ENCODE measurements at regions not wholly inside any gene's neighbourhood (a gene's known extent, or its start where the extent isn't known, plus 50 kb on each side); places are given as distances from the start of the nearest gene placed in this dataset.

DNA sequence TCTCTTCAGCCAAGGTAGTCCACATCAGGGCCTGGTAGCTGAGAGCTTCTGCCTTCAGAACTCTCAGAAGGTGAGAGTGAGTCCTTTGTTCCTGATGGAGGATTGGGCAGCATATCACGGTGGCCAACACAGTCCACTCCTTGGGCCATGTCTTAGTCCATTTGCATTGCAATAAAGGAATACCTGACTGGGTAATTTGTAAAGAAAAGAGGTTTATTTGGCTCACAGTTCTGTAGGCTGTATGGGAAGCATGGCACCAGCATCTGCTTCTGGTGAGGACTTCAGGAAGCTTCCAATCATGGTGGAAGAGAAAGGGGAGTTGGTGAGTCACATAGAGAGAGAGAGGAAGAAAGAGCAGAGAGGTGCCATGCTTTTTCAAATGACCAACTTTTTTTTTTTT is 98.8 kb downstream of the ADCYAP1 start:
- no peak overlapping the region for H3K4me3 ChIP-seq (ENCODE audit: low read depth, low read length)
- TF ChIP-seq, protein P1, sequence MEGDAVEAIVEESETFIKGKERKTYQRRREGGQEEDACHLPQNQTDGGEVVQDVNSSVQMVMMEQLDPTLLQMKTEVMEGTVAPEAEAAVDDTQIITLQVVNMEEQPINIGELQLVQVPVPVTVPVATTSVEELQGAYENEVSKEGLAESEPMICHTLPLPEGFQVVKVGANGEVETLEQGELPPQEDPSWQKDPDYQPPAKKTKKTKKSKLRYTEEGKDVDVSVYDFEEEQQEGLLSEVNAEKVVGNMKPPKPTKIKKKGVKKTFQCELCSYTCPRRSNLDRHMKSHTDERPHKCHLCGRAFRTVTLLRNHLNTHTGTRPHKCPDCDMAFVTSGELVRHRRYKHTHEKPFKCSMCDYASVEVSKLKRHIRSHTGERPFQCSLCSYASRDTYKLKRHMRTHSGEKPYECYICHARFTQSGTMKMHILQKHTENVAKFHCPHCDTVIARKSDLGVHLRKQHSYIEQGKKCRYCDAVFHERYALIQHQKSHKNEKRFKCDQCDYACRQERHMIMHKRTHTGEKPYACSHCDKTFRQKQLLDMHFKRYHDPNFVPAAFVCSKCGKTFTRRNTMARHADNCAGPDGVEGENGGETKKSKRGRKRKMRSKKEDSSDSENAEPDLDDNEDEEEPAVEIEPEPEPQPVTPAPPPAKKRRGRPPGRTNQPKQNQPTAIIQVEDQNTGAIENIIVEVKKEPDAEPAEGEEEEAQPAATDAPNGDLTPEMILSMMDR (IDR thresholded peaks at IDR 0.05; ENCODE audit: borderline replicate concordance, insufficient read depth, low read depth, low read length) = no peak

DNA sequence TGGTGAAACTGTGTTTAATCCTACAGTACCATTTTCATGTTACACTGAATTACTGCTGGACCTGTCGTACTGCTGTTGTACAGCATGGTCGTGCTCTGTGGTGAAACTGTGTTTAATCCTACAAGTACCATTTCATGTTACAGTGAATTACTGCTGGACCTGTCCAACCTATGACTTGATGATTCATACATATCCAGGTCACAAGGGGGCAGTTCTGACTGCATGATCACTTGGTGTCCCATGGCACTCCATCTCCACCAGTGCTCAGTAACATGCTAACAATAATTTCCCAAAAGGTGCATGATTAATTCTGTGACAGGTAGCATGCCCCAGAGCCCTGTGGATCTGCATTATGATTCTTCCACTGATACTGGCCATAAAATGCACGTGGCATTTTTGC is 101.6 kb downstream of the ADCYAP1 start:
- H3K4me3 ChIP-seq (ENCODE audit: low read depth, low read length) = no peak overlapping the region
- TF ChIP-seq, protein P1 (IDR thresholded peaks at IDR 0.05; ENCODE audit: borderline replicate concordance, insufficient read depth, low read depth, low read length) = no peak

DNA sequence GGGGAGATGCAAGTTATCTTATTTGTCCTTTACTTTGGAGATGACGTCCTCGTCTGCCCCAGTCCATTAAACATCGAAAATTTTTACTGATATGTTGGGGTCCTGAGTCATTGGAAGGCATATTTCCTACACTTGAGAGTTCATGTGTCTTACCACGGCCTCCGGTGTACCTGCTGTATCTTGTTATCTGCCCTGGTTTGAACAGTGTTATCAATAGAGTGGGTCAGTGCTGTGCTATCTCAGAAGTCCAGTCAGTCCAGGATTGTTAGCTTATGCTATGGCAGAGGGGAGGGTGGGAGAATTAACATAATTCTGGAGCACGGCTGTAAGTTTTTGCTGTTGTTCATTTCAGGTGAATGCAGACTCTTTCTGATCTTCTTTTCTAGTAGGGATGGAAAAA is 102.3 kb downstream of the ADCYAP1 start:
- TF ChIP-seq, protein P1 (IDR thresholded peaks at IDR 0.05; ENCODE audit: borderline replicate concordance, insufficient read depth, low read depth, low read length) = no peak
- no peak overlapping the region for H3K4me3 ChIP-seq (ENCODE audit: low read depth, low read length)

DNA sequence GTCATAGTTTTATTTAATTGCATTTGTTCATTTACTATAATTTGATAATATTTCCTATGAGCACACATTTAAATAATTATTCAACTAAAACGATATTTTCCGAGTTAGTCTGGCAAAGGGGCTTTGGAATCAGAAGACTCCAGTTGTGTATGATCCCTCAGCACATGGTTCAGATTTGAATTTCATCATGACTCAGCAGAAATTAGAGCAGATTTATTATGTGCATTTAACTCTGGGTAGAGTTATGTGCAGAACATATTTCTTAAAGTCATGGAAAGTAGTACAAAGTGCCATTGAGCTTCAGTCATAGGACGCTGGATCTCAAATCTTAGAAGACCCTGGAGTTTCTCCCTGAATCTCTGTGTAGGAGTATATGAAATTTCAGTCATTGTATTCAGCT is 106.7 kb downstream of the ADCYAP1 start:
- no peak overlapping the region for H3K4me3 ChIP-seq (ENCODE audit: low read depth, low read length)
- TF ChIP-seq, protein P1 (IDR thresholded peaks at IDR 0.05; ENCODE audit: borderline replicate concordance, insufficient read depth, low read depth, low read length) = no peak

DNA sequence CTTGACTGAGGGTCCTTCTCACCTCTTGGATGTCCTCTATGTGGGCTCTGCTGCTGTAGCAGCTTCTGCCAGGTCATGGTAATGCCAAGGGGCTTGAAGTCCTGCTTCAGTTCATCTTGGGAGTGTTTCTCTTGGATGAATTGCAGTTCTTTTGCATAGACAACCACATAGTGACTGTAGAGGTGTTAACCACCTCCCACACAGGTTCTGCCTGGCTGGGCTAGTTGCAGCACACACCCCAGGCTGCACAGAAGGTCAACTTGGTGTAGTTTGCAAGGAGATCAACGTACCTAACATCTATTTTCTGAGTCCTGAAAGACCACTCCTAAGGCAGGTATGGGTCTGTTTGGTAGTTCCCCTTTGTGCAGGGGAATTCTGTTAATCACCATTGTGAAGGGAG is 108.1 kb downstream of the ADCYAP1 start:
- TF ChIP-seq, protein P1 (IDR thresholded peaks at IDR 0.05; ENCODE audit: borderline replicate concordance, insufficient read depth, low read depth, low read length) = no peak
- no peak overlapping the region for H3K4me3 ChIP-seq (ENCODE audit: low read depth, low read length)

DNA sequence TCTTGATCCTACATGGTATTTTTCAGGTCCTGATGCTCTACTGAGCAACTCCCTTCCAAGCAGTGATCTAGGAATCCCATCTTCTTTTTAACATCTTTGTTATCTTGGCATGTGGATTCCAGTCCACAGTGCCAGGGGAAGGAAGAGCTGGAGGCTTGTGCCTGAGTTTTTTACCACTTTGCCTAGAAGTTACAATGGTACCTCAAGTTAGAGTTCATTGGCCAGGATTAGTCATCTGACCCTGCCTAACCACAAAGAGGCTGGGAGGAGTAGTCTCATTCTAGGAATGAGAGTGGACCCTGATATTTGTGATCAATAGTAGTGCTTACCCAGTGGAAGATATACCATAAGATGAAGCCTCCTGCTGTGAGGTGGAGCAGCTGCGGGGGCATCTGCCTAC is 109.3 kb downstream of the ADCYAP1 start:
- TF ChIP-seq, protein P1 (IDR thresholded peaks at IDR 0.05; ENCODE audit: borderline replicate concordance, insufficient read depth, low read depth, low read length) = no peak
- no peak overlapping the region for H3K4me3 ChIP-seq (ENCODE audit: low read depth, low read length)

DNA sequence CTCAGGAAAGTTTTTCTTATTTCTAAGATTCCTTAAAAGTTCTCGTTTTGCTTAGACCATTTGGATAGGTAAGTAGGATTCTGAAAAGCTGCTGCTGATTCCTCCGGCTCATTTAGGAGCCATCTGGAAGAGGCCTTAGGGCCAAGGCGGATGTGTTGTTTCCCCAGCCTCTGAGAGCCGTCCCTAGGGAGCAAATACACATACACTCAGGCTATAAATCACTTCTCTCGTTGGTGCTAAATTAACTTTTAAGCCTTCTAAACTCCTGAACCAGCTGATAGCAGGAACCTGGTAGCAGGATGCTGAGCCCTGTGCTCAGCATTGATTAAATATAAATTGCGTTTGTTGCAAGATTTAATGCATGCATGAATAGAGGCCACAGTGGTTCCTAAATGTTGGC is 109.8 kb downstream of the ADCYAP1 start:
- TF ChIP-seq, protein P1 (IDR thresholded peaks at IDR 0.05; ENCODE audit: borderline replicate concordance, insufficient read depth, low read depth, low read length) = no peak
- no peak overlapping the region for H3K4me3 ChIP-seq (ENCODE audit: low read depth, low read length)

All from GM12875 (cell line).